PC-3 (cell line): ENCODE measurements at regions not wholly inside any gene's neighbourhood (a gene's known extent, or its start where the extent isn't known, plus 50 kb on each side); places are given as distances from the start of the nearest gene placed in this dataset.
"Not testable (repeated sequence)": the region's sequence is repeated elsewhere in the genome, so short reads cannot be mapped to it uniquely, and the experiment has no call there.

Experiments
- ATAC-seq: fragments of 200-7000 bp; cut with Tn5 transposase; 2 replicates; pipeline ENCODE4 v1.9.1; 2020; ENCODE audit warnings: mild to moderate bottlenecking, moderate library complexity
- BruUV-seq: library from RNA; stranded (reverse); fragments of 400-500 nt; replicated peaks from 2 replicates; lab custom pipeline; 2021; lab: Mats Ljungman, UMichigan
- CTCF ChIA-PET: fragments of 300-600 bp; sonication (Branson Sonifier 250); formaldehyde crosslinking; loops from one replicate; lab custom pipeline; 2022; ENCODE audit warnings: antibody characterized with exemption; lab: Charles Lee
- POLR2A ChIA-PET: fragments of 300-600 bp; sonication (Branson Sonifier 250); formaldehyde crosslinking; loops from one replicate; lab custom pipeline; 2022; ENCODE audit warnings: antibody characterized with exemption; ENCODE audit not compliant: unreplicated experiment; lab: Charles Lee
- DNase-seq: peaks from one replicate; pipeline ENCODE4 v3.0.0-alpha.2; 2015
- H2AFZ ChIP-seq: fragments of 300-600 bp; sonication (generic); 2 replicates; pipeline ENCODE4 v1.6.0; 2016; ENCODE audit warnings: antibody characterized with exemption, low read length
- H3F3A ChIP-seq: fragments of 300-600 bp; sonication (generic); one replicate; pipeline ENCODE4 v1.6.0; 2017; ENCODE audit warnings: antibody characterized with exemption, low read length, control low read depth, mild to moderate bottlenecking; ENCODE audit not compliant: unreplicated experiment
- H3K27ac ChIP-seq: fragments of 300-600 bp; sonication (generic); 2 replicates; pipeline ENCODE4 v1.5.1; 2016; ENCODE audit warnings: mild to moderate bottlenecking, low read length
- H3K27me3 ChIP-seq: fragments of 300-600 bp; sonication (generic); 2 replicates; pipeline ENCODE4 v1.6.1; 2016; ENCODE audit warnings: low read length, mixed read lengths
- H3K36me3 ChIP-seq: fragments of 300-600 bp; sonication (generic); 2 replicates; pipeline ENCODE4 v1.6.1; 2016; ENCODE audit warnings: low read depth, mixed run types, low read length, mixed read lengths
- H3K4me1 ChIP-seq: fragments of 300-600 bp; sonication (generic); 2 replicates; pipeline ENCODE4 v1.5.1; 2016; ENCODE audit warnings: low read length; ENCODE audit not compliant: insufficient read depth
- H3K4me2 ChIP-seq: fragments of 300-600 bp; sonication (generic); 2 replicates; pipeline ENCODE4 v1.6.0; 2016; ENCODE audit warnings: low read length
- H3K4me3 ChIP-seq: fragments of 300-600 bp; sonication (generic); 2 replicates; pipeline ENCODE4 v1.5.1; 2016; ENCODE audit warnings: mild to moderate bottlenecking, low read length, mixed read lengths
- H3K79me2 ChIP-seq: fragments of 300-600 bp; sonication (generic); 2 replicates; pipeline ENCODE4 v1.6.1; 2017; ENCODE audit warnings: low read length, mixed read lengths
- H3K9ac ChIP-seq: fragments of 300-600 bp; sonication (generic); 2 replicates; pipeline ENCODE4 v1.6.0; 2016; ENCODE audit warnings: mild to moderate bottlenecking, low read length
- H3K9me2 ChIP-seq: fragments of 300-600 bp; sonication (generic); replicated peaks from 2 replicates; pipeline ENCODE4 v1.6.1; 2016; ENCODE audit warnings: mixed run types, low read length, mixed read lengths
- H3K9me3 ChIP-seq: fragments of 300-600 bp; sonication (generic); 2 replicates; pipeline ENCODE4 v1.6.1; 2016; ENCODE audit warnings: low read length, mixed read lengths
- H4K20me1 ChIP-seq: fragments of 300-600 bp; sonication (generic); 2 replicates; pipeline ENCODE4 v1.6.1; 2016; ENCODE audit warnings: low read length, mixed read lengths
- EZH2 ChIP-seq: fragments of 300-600 bp; sonication (generic); IDR thresholded peaks from one replicate; pipeline ENCODE4 v1.6.1; 2017; ENCODE audit warnings: antibody characterized with exemption, mild to moderate bottlenecking, low read length; ENCODE audit not compliant: unreplicated experiment
- intact Hi-C: fragments of 100-400 bp; cut with micrococcal nuclease; formaldehyde crosslinking; loops from 2 replicates; pipeline ENCODE4 v1.9.0; 2023
- TF ChIP-seq, protein P1 (sequence below): fragments of 300-600 bp; sonication (generic); conservative IDR thresholded peaks from 2 replicates; pipeline ENCODE4 v1.5.1; 2017; ENCODE audit warnings: antibody characterized with exemption, low read depth, mild to moderate bottlenecking, low read length

DNA sequence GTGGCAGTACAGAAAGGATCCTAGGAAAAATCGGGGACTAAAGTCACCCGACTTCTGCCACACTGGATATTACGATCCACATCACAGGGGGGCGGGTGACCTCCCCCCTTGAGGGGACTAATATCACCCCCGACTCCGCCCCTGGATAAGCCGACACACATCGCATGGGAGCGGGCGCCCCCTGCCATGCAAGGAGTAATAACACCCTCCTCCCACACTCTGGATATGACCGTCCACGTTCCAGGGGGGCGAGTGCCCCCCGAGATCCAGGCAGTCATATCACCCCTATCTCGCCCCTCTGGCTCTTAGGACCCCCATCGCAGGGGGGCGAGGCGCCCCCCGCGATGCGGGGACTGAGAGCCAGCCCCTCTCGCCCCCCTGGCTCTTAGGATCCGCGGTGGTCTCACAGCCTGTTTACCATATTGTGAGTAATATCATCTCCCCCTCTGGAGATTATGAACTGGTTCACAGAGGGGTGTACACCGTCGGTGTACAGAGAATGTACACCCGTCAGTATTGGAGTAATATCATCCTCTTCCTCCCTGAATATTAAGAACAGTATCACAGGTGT lies 423.0 kb downstream of the DIRAS2 start:
- no peak overlapping the region for H3K27ac ChIP-seq
- BruUV-seq, result no TSS peak
- no peaks in the 10 kb centered on the region for H3K9me2 ChIP-seq
- no peak overlapping the region for H3K4me3 ChIP-seq
- TF ChIP-seq, protein P1, sequence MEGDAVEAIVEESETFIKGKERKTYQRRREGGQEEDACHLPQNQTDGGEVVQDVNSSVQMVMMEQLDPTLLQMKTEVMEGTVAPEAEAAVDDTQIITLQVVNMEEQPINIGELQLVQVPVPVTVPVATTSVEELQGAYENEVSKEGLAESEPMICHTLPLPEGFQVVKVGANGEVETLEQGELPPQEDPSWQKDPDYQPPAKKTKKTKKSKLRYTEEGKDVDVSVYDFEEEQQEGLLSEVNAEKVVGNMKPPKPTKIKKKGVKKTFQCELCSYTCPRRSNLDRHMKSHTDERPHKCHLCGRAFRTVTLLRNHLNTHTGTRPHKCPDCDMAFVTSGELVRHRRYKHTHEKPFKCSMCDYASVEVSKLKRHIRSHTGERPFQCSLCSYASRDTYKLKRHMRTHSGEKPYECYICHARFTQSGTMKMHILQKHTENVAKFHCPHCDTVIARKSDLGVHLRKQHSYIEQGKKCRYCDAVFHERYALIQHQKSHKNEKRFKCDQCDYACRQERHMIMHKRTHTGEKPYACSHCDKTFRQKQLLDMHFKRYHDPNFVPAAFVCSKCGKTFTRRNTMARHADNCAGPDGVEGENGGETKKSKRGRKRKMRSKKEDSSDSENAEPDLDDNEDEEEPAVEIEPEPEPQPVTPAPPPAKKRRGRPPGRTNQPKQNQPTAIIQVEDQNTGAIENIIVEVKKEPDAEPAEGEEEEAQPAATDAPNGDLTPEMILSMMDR, result no peak; the same call in none of the 2 replicates
- TF ChIP-seq EZH2, result no peak
- H3K4me2 ChIP-seq, result no peak overlapping the region
- no peaks in the 10 kb centered on the region for H4K20me1 ChIP-seq
- no peak for ATAC-seq
- CTCF ChIA-PET, result no interaction called here
- H3K4me1 ChIP-seq, result no peaks in the 10 kb centered on the region
- POLR2A ChIA-PET, result no interaction called here
- H3K36me3 ChIP-seq, result no peaks in the 10 kb centered on the region
- H3K9ac ChIP-seq, result no peak overlapping the region
- DNase-seq, result peak; percentile 3
- H3K79me2 ChIP-seq, result no peaks in the 10 kb centered on the region
- intact Hi-C loops, result no loop called here
- H3K27me3 ChIP-seq, result no peaks in the 10 kb centered on the region
- H3F3A ChIP-seq, result no peaks in the 10 kb centered on the region
- H3K9me3 ChIP-seq, result no peaks in the 10 kb centered on the region
- no peak overlapping the region for H2AFZ ChIP-seq

DNA sequence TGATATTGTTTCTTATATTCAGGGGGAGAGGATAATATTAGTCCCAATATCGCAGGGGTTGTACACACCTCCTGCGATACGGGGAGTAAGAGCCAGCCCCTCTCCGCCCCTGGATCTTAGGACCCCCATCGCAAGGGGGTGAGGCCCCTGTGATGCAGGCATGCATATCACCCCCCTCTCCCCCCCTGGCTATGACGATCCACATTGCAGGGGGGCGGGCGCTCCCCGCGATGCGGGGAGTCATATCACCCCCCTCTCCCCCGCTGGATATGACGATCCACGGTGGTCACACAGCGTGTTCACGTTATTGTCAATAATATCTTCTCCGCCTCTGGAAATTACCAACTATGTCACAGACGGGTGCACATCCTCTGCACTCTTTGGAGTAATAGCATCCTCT lies 420.7 kb downstream of the DIRAS2 start:
- H3K36me3 ChIP-seq, H4K20me1 ChIP-seq, H3K27ac ChIP-seq, H3K79me2 ChIP-seq, DNase-seq, H3F3A ChIP-seq, H3K4me1 ChIP-seq, H3K9ac ChIP-seq, H3K27me3 ChIP-seq, BruUV-seq, H3K9me3 ChIP-seq, CTCF ChIA-PET, H3K9me2 ChIP-seq, ATAC-seq, H2AFZ ChIP-seq, H3K4me2 ChIP-seq, intact Hi-C loops, POLR2A ChIA-PET, H3K4me3 ChIP-seq: not testable (repeated sequence)

DNA sequence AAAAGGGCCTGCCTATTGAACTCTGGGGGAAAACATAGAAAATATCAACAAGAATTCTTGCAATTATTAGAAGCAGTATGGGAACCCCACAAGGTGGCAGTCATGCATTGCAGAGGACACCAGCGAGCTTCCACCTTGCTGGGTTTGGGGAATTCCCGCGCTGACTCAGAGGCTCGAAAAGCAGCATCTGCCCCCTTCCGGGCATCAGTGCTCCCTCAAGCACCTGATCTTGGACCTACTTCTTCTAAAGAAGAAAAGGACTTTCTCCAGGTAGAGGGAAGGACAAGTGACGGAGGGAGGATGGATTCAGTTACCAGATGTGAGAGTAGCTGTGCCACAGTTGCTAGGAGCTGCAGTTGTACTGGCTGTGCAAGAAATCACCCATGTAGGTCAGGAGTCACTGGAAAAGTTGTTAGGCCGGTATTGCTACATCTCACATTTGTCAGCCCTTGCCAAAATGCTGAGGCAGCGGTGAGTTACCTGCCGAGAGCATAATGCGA lies 415.7 kb downstream of the DIRAS2 start:
- H3F3A ChIP-seq, H3K36me3 ChIP-seq, H3K27ac ChIP-seq, H3K9me2 ChIP-seq, H3K9ac ChIP-seq, H3K4me2 ChIP-seq, ATAC-seq, H3K27me3 ChIP-seq, H3K79me2 ChIP-seq, BruUV-seq, POLR2A ChIA-PET, H4K20me1 ChIP-seq, H2AFZ ChIP-seq, H3K9me3 ChIP-seq, H3K4me1 ChIP-seq, H3K4me3 ChIP-seq: not testable (repeated sequence)
- intact Hi-C loops, result loop anchor here (2.0 to 5.0 kb wide), 2 partner anchors 415 to 530 kb away; partner anchors contain the start of gene DIRAS2
- TF ChIP-seq, protein P1, result peak; percentile 55
- CTCF ChIA-PET, result interaction anchor here (0.6 kb wide), 1 partner anchor 528 kb away, joined by 3 read pairs; no protein-coding TSS in a partner anchor
- peak; percentile 74 for DNase-seq

DNA sequence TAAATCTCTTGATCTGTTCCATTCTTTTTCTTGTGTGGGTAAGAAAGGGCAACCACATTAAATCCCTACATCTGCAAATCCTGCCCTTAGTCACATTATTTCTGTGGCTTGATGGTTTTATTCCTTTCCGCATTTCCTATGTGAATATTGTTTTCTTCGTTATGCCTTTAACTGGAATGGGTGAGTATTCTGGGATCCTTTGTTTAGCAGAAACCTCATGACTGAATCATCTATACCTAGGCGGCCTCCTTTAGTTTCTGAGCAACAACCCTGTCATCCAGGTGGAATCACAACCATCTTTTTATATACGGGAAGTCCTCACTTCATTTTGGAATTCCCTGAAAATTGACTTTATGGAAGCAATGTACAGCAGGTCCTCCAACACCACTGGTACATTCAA lies 409.5 kb downstream of the DIRAS2 start:
- ATAC-seq, H3K4me3 ChIP-seq, H3K9me3 ChIP-seq, POLR2A ChIA-PET, H3K4me2 ChIP-seq, H3K9ac ChIP-seq, H2AFZ ChIP-seq, H3K27ac ChIP-seq, H3K4me1 ChIP-seq, H3K79me2 ChIP-seq, BruUV-seq, H3K9me2 ChIP-seq, H4K20me1 ChIP-seq, H3F3A ChIP-seq, CTCF ChIA-PET, H3K36me3 ChIP-seq, intact Hi-C loops, H3K27me3 ChIP-seq: not testable (repeated sequence)
- peak; percentile 1 for DNase-seq
